Nephron progenitor cell (in vitro differentiated cells): ENCODE measurements at regions not wholly inside any gene's neighbourhood (a gene's known extent, or its start where the extent isn't known, plus 50 kb on each side); places are given as distances from the start of the nearest gene placed in this dataset.
"Not testable (repeated sequence)": the region's sequence is repeated elsewhere in the genome, so short reads cannot be mapped to it uniquely, and the experiment has no call there.

Source experiments
- DNase-seq: peaks from one replicate; pipeline ENCODE4 v3.0.0; 2021
- H3K27ac Mint-ChIP-seq: 2 replicates; pipeline ENCODE4 v1.8.0; 2021; ENCODE audit warnings: mild to moderate bottlenecking, moderate library complexity, mixed read lengths
- H3K27me3 Mint-ChIP-seq: 2 replicates; pipeline ENCODE4 v1.8.0; 2021; ENCODE audit warnings: mild to moderate bottlenecking, low read depth, mixed read lengths; ENCODE audit not compliant: poor library complexity
- H3K36me3 Mint-ChIP-seq: 2 replicates; pipeline ENCODE4 v1.8.0; 2021; ENCODE audit warnings: low read depth, mixed read lengths
- H3K4me1 Mint-ChIP-seq: 2 replicates; pipeline ENCODE4 v1.8.0; 2021; ENCODE audit warnings: mixed read lengths
- H3K4me3 Mint-ChIP-seq: 2 replicates; pipeline ENCODE4 v1.8.0; 2021; ENCODE audit warnings: mild to moderate bottlenecking, moderate library complexity, mixed read lengths
- H3K9me3 Mint-ChIP-seq: 2 replicates; pipeline ENCODE4 v1.8.0; 2021; ENCODE audit warnings: mild to moderate bottlenecking, moderate library complexity, mixed read lengths
- TF ChIP-seq, protein P1 (sequence below): fragments of 200-600 bp; sonication (generic); IDR thresholded peaks from 2 replicates; pipeline ENCODE4 v1.5.0; 2021; ENCODE audit warnings: antibody characterized with exemption

DNA sequence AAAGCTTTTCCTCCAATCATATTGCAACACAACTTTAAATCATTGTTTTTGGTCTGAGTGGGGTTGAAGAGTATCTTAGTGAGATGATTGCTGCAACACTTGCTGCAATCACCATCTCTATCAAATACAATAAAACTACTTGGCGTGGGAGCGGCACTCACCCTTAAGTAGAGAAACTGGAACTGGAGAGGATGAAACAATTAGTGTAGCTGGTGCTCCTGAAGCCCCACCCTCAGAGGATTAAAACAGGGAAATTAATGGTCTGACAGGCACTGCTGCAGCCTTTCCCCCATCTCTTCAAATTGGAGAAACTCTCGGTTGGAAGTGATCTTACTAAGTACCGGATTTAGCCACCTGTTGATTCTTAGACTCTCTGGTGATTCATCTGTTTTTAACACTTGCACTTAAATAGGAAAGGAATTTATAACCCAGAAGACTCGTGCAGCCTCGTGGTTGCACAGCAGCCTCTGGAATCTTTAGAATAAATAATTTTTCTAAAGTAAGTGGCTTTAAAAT is 80.5 kb upstream of the KIF26B start:
- peak overlapping the region; percentile 43 for H3K27ac Mint-ChIP-seq
- TF ChIP-seq, protein P1, sequence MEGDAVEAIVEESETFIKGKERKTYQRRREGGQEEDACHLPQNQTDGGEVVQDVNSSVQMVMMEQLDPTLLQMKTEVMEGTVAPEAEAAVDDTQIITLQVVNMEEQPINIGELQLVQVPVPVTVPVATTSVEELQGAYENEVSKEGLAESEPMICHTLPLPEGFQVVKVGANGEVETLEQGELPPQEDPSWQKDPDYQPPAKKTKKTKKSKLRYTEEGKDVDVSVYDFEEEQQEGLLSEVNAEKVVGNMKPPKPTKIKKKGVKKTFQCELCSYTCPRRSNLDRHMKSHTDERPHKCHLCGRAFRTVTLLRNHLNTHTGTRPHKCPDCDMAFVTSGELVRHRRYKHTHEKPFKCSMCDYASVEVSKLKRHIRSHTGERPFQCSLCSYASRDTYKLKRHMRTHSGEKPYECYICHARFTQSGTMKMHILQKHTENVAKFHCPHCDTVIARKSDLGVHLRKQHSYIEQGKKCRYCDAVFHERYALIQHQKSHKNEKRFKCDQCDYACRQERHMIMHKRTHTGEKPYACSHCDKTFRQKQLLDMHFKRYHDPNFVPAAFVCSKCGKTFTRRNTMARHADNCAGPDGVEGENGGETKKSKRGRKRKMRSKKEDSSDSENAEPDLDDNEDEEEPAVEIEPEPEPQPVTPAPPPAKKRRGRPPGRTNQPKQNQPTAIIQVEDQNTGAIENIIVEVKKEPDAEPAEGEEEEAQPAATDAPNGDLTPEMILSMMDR: no peak
- peaks cover 37% of the 10 kb centered on the region for H3K36me3 Mint-ChIP-seq
- DNase-seq: no peak
- peaks cover 12% of the 10 kb centered on the region for H3K4me1 Mint-ChIP-seq
- H3K9me3 Mint-ChIP-seq: peaks cover 24% of the 10 kb centered on the region
- H3K4me3 Mint-ChIP-seq: no peak overlapping the region
- H3K27me3 Mint-ChIP-seq: no peaks in the 10 kb centered on the region

DNA sequence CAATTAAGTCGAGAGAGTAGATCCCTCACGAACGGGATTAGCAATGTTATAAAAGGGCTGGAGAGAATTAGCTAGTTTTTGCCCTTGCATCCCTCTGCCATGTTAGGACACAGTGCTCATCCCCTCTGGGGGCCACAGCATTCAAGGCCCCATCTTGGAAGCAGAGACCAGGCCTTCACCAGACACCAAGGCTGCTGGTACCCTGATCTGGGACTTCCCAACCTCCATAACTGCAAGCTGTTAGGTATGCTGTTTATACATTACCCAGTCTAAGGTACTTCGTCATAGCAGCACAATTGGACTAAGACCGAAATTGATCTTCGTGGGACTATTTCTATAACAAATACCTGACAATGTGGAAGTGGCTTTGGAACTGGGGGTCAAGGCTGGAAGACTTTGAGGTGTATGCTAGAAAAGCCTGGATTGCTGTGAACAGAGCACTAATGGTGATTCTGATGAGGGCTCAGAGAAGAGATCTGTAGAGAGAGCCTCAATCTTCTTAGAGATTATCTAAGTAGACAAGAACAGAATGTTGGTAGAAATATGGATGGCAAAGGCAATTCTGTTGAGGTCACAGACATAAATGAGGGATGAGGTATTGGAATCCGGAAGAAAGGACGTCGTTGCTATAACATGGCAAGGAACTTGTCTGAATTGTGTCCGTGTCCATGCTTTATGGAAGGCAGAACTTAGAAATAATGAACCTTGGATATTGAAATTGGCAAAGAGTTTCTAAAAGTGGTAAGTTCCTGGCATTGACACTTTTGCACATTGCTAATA is 83.8 kb upstream of the KIF26B start:
- peaks cover 19% of the 10 kb centered on the region for H3K9me3 Mint-ChIP-seq
- TF ChIP-seq, protein P1: no peak
- peaks cover 54% of the 10 kb centered on the region for H3K36me3 Mint-ChIP-seq
- no peak for DNase-seq
- no peaks in the 10 kb centered on the region for H3K27me3 Mint-ChIP-seq
- H3K27ac Mint-ChIP-seq: no peak overlapping the region
- H3K4me1 Mint-ChIP-seq: peaks cover 12% of the 10 kb centered on the region
- H3K4me3 Mint-ChIP-seq: no peak overlapping the region

DNA sequence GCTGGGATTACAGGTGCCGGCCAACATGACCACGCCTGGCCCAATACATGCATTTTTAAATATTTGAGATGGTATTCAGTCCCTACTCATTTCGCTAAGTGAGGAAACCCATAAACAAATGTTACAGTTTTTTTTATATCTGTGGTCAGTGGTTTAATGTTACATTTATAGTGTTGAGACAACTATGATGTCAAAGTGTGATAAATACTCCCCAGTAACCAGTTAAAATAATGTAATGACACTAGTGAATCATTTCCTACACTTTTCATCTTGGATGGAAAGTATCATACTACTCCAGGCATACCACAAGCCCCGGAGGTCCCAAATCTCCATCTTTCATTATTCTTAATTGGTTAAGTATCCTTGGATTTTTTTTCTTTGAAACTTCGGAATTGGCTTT is 87.5 kb upstream of the KIF26B start:
- Mint-ChIP-seq H3K27ac (no peak overlapping the region), H3K4me3 (no peak overlapping the region), H3K27me3 (no peaks in the 10 kb centered on the region), H3K36me3 (peaks cover 71% of the 10 kb centered on the region), H3K9me3 (peaks cover 10% of the 10 kb centered on the region), H3K4me1 (no peaks in the 10 kb centered on the region)
- no peak for DNase-seq
- TF ChIP-seq, protein P1: no peak

DNA sequence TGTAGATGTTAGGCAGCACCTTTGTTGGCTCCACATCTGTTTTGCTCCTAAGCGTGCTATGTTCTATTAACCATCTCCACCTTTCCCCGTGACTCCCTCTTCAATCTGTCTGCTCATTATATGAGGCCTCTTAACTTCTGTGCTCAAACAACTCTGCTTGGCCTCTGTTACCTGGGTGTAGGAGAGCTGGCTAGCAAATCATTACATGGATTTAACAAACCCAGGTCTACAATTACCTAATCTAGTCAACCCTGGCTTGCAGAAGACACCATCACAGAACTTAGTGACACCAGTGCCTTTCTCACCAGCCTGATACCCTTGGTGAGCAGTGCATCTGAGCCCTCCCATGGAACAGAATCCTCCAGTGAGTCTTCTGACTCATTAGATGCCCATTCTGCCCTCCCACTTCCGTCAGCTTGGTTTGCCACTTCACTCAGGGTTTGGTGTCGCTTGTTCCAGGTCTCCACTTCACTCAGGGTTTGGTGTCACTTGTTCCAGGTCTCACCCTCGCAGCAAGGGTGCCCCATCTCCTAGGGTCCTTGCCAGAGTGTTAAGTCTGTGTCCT is 92.0 kb upstream of the KIF26B start:
- Mint-ChIP-seq H3K4me3 (no peak overlapping the region), H3K27me3 (no peaks in the 10 kb centered on the region), H3K36me3 (peaks cover 42% of the 10 kb centered on the region), H3K4me1 (no peaks in the 10 kb centered on the region), H3K27ac (no peak overlapping the region), H3K9me3 (no peaks in the 10 kb centered on the region)
- DNase-seq: no peak
- TF ChIP-seq, protein P1: no peak

DNA sequence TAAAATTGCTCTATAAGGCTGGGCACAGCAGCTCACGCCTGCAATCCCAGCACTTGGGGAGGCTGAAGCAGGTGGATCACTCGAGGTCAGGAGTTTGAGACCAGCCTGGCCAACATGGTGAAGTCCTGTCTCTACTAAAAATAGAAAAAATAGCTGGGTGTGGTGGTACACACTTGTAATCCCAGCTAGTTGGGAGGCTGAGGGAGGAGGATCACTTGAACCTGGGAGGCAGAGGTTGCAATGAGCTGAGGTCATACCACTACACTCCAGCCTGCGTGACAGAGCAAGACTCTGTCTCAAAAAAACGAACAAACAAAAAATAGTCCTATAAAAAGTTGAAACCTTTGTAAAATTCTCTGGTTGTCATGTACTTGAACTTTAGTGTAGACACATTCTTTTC is 93.0 kb upstream of the KIF26B start:
- not testable (repeated sequence) for H3K4me1 Mint-ChIP-seq, H3K4me3 Mint-ChIP-seq, H3K9me3 Mint-ChIP-seq, H3K27ac Mint-ChIP-seq, H3K27me3 Mint-ChIP-seq, DNase-seq
- H3K36me3 Mint-ChIP-seq: peaks cover 31% of the 10 kb centered on the region

DNA sequence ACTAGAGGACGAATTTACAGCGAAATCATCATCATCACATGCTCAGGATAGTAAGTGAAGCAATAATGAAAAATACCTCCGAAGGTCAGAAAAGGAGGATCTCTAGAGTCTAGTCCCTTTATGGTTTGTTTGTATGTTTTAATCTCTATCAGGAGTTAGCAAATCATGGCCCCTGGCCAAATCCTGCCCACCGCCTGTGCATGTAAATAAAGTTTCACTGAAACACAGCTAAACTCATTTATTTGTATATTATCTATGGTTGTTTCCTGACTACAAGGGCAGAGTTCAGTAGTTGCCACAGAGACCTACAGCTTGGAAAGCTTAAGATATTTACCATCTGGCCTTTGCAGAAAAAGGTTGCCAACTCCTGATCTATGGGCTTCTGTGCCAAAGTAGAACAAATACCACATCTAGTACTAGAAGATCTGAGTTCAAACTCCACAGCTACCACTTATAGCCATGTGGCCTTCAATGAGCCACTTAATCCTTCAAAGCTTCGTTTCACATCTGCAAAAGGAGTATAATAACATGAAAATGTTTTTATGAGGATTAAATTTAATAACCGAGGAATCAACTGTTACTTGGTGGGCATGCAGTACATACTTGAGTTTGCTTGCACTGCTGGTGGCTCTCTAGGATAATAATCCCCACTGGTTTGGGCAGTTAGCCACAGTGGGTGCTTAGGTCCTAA is 94.0 kb upstream of the KIF26B start:
- H3K36me3 Mint-ChIP-seq: peaks cover 31% of the 10 kb centered on the region
- no peaks in the 10 kb centered on the region for H3K27me3 Mint-ChIP-seq
- no peak overlapping the region for H3K27ac Mint-ChIP-seq
- H3K4me3 Mint-ChIP-seq: no peak overlapping the region
- DNase-seq: no peak
- no peaks in the 10 kb centered on the region for H3K4me1 Mint-ChIP-seq
- H3K9me3 Mint-ChIP-seq: no peaks in the 10 kb centered on the region
- TF ChIP-seq, protein P1: no peak
